Stimulated activated CD4-positive, alpha-beta T cell treated with anti-CD3 and anti-CD28 coated beads, Interleukin-12 subunit alpha, Interleukin-12 subunit beta, amount 100 ng/mL, for 4 hours (primary cell): ENCODE measurements at regions not wholly inside any gene's neighbourhood (a gene's known extent, or its start where the extent isn't known, plus 50 kb on each side); places are given as distances from the start of the nearest gene placed in this dataset.
"Not testable (repeated sequence)": the region's sequence is repeated elsewhere in the genome, so short reads cannot be mapped to it uniquely, and the experiment has no call there.

Experiments used
- DNase-seq: peaks from one replicate; pipeline ENCODE4 v3.0.0-alpha.2; 2020

DNA sequence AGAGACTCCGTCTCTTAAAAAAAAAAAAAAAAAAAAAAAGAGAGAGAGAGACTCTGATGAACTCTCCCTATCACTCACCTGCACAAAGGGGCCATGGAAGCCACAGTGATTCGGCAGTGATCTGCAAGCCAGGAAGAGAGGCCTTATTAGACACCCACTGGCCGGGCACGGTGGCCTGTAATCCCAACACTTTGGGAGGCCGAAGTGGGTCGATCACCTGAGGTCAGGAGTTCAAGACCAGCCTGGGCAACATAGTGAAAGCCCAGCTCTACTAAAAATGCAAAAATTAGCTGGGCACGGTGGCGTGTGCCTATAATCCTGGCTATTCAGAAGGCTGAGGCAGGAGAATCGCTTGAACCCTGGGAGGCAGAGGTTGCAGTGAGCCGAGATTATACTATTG, 198.5 kb upstream of the WSCD1 start:
- no peak for DNase-seq

DNA sequence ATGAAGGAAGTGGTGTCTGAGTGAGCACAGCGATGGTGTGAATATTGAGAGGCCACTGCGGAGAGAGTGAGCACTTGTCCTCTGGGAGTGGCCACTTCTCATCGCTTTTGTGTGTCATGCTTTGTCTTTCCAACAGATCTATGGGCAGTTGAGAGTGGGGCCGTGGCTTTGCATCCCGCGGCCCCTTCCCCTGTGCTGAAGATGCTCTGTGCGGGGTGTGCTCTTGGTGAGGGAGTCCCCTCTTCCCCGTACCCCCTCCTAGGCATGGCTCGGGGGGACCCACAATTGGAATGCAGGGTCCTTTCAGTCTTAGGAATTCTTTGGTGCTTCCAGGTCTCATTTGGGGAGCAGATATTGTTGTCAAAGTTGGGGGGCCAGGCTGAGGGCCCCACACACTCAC, 197.3 kb upstream of the WSCD1 start:
- DNase-seq = no peak

GRCh38 chr17:5873781-5874180, 196.4 kb upstream of the WSCD1 start:
- DNase-seq = no peak

- DNase-seq = no peak
Measured at GRCh38 chr17:5874486-5874885, 195.7 kb upstream of the WSCD1 start.

DNA sequence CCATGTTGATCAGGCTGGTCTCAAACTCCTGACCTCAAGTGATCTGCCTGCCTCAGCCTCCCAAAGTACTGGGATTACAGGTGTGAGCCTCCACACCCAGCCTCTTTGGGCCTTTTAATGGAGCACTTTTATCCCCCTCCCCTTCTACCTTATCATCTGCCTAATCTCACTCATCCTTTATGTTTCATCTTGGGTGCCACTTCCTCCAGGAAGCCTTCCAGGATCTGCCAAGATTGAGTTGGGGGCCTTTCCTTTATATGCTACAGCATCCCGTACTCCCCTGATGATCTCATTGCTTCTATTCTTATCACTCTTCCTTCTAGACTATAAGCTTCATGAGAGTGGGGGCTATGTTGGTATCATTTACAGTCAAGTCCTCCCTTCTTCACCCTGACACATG, 192.8 kb upstream of the WSCD1 start:
- DNase-seq = no peak

- no peak for DNase-seq
Measured at GRCh38 chr17:5877948-5878347, 192.2 kb upstream of the WSCD1 start.

GRCh38 chr17:5881849-5882248, 188.3 kb upstream of the WSCD1 start:
- DNase-seq = no peak

GRCh38 chr17:5883775-5884665, 186.2 kb upstream of the WSCD1 start:
- no peak for DNase-seq

DNA sequence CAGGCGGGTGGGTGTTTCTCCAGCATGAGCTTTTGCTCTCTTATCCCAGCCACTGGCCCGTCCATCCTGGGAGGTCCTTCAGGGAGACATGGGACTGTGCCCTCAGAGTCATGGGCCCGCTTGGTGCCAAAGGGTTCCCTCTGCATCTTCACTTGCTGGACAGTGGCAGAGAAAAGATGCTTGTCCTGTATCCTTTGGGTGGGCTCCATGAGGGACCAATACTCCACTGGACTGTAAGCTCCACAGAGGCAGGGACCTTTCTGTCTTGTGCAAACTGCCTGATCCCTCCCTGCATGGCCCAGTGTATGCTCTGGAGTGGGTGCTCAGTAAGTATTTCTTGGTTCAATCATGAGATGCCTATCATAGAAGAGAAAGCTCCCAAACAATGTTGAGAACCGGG, 184.8 kb upstream of the WSCD1 start:
- DNase-seq = no peak

DNA sequence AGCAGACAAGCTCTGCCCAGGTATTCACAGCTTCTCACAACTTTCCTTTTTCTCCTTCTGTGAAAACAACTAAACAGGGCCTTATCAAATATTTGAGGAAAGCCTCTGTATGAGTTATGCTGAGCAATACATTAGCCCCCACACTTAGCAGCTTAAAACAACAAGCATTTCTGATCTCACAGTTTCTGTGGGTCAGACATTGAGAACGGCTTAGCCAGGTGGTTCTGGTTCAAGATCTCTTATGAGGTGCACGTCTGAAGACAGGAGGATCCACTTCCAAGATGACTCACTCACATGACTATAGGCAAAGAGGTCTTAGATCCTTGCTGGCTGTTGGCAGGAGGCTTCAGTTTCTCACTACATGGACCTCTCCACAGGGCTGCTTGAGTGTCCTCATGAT, 181.4 kb upstream of the WSCD1 start:
- no peak for DNase-seq

DNA sequence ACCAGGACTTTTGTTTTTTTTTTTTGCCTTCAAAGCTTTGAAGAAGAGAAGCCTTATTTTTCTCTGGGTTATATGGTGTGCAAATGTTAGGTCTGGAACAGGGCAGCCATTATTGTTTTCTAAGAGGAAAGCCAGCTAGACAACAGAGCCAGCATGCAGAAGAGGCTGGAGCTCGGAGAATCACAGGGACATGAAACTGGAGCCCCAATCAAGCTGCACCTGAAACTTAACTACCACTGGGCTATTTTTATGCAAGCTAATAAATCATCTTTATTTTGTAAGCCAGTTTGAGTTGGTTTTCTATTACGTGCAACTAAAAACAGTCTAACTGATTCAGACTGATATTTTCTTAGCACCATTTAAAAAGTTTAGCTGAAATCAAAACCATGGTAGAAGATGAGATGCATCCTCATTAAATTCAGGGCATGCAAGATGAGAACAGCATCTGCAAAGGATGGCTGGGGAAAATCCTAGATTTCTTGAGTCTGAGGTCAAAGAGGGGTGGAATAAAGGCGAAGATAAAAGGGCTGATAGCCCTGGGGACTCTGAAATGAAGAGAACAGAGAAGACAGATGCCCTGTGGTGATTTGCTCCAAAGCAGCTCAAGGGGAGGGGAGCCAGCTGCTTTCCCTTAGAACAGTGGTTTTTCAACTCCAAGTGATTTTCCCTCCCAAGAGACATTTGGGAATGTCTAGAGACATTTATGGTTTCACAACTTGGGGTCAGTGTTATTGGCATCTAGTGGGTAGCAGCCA, 177.1 kb upstream of the WSCD1 start:
- no peak for DNase-seq

GRCh38 chr17:5893741-5894140, 176.4 kb upstream of the WSCD1 start:
- no peak for DNase-seq

- no peak for DNase-seq
Measured at GRCh38 chr17:5895276-5895675, 174.9 kb upstream of the WSCD1 start.

GRCh38 chr17:5896215-5896614, 174.0 kb upstream of the WSCD1 start:
- no peak for DNase-seq

DNA sequence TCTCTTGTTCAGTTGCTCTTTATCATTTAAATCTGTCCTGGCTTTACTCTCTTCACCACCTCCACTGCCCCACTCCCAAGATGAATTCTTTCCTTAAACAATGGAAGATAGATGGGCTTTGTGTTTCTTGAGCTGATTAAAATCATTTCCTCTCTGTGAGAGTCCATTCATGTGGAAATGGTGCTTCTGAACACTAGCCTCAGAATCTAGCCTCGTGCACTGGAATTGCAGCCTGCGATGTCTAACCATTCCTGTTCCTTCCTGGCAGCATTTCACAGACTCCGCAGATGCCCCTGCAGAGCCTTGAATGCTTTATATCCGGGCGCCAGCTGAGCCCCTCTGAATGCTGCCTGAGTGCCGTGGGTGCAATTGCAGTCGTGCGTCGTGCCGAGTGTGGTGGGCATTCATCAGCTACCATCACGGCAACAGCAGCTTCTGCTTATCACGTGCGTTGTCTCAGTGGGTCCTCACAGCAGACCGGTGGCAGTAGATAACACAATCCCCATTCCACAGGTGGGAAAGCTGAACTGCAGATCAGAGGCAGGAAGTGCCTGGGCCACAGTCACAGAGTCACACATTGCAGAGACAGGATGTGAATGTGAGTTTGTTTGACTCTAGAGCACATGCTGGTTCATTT, 172.8 kb upstream of the WSCD1 start:
- DNase-seq = no peak

DNA sequence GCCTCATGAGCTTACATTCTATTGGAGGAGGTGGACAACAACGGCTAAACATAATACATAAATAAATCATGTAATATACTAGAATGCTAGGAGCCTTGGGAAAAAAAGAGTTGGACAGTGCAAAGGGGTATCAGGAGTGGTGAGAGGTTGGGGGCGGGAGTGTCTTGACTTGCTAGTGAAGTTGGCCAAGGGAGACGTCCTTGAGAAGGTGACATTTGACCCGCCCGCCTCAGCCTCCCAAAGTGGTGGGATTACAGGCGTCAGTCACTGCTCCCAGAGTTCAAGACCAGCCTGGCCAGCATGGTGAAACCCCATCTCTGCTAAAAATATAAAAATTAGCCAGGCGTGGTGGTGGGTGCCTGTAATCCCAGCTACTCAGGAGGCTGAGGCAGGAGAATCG, 172.2 kb upstream of the WSCD1 start:
- not testable (repeated sequence) for DNase-seq

GRCh38 chr17:5898406-5898805, 171.8 kb upstream of the WSCD1 start:
- no peak for DNase-seq

- DNase-seq = no peak
Measured at GRCh38 chr17:5899496-5900195, 170.5 kb upstream of the WSCD1 start.

GRCh38 chr17:5901731-5902130, 168.4 kb upstream of the WSCD1 start:
- no peak for DNase-seq

- no peak for DNase-seq
Measured at GRCh38 chr17:5902181-5903140, 167.7 kb upstream of the WSCD1 start.

DNA sequence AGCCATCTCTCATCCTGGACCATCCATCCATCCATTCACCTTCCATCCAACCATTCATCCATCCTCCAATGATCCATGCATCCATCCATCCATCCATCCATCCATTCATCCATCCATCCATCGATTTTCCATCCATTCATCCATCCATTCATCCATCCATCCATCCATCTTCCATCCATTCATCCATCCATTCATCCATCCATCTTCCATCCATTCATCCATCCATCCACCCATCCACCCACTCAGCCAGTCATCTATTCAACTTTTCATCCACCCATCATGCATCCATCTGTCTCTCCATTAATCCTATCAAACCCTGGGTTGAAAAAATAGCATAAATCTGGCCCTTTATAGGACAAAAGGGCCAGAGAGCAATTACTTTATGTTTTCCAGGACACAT, 158.3 kb upstream of the WSCD1 start:
- no peak for DNase-seq

DNA sequence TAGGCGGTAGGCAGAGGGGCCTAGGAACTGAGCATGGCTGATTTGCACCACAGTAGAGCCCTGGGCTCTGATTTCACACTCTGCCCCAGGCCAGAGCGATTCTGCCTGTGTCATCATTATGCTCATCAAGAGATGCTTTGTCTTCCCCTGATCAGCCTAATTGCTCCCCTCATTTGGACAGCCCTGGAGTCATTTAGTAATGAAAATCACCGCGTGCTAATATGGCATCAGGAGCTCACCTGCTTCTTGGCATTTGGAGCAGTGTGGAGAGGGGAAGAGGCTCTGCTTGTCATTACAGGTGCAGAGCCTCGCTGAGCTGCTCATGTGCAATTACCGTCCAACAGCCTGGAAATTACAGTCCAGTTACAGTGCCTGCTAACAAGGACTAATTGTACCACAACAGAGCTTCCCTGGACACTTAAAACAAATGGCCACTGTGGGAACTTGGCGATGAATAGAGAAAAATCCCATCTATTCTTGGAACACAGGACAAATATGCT, 157.1 kb upstream of the WSCD1 start:
- DNase-seq = no peak
